K562 (cell line): ENCODE measurements at regions not wholly inside any gene's neighbourhood (a gene's known extent, or its start where the extent isn't known, plus 50 kb on each side); places are given as distances from the start of the nearest gene placed in this dataset.

ENCODE experiments used
- ATAC-seq: fragments of 200-7000 bp; cut with Tn5 transposase; 3 replicates; pipeline ENCODE4 v1.9.1; 2020; ENCODE audit warnings: moderate library complexity
- BruUV-seq: library from RNA; stranded (reverse); fragments of 400-500 nt; replicated peaks from 2 replicates; lab custom pipeline; 2021; lab: Mats Ljungman, UMichigan
- CTCF ChIA-PET: fragments of 300-600 bp; formaldehyde crosslinking; extraction: SDS; loops from one replicate; lab custom pipeline; 2021; ENCODE audit warnings: low intra/inter-chr PET ratio; lab: Yijun Ruan, JAX
- POLR2A ChIA-PET: fragments of 300-600, 350-650 bp; sonication (Branson Sonifier 250); formaldehyde crosslinking; extraction: SDS; loops from one replicate; lab custom pipeline; 2021; ENCODE audit warnings: antibody characterized with exemption, inconsistent platforms; lab: Yijun Ruan, JAX
- DNase-seq, 4 experiments: peaks; one replicate each; pipeline versions ENCODE4 v3.0.0 to v3.0.0-alpha.2; 2011 to 2018; ENCODE audit warnings: low spot score in 3 of 4, mixed read lengths in 3 of 4; ENCODE audit errors: extremely low read depth in 1 of 4
- FAIRE-seq: peaks from 2 replicates; lab custom pipeline; 2011; peaks lifted over from hg19 to GRCh38; lab: Jason Lieb, UNC
- H2AFZ ChIP-seq: 2 replicates; pipeline ENCODE4 v1.6.0; 2011; ENCODE audit warnings: low read depth, low read length, control low read depth, inconsistent platforms
- H3K27ac ChIP-seq: fragments of 200-600 bp; 3 replicates; pipeline ENCODE4 v1.8.0; 2011; ENCODE audit warnings: low read depth, mild to moderate bottlenecking, control low read depth, inconsistent platforms, low read length, moderate library complexity, mixed read lengths; ENCODE audit errors: extremely low read depth
- H3K27me3 ChIP-seq, 2 experiments: fragments of 300-600 bp in 1 of 2; 2 replicates in 1 of 2; 3 replicates in 1 of 2; pipeline versions ENCODE4 v1.6.0 to v1.8.0; 2011; ENCODE audit warnings: inconsistent platforms in 2 of 2, low read length in 2 of 2, mild to moderate bottlenecking in 1 of 2, mixed read lengths in 1 of 2, moderate library complexity in 1 of 2; ENCODE audit not compliant: control insufficient read depth in 2 of 2, insufficient read depth in 2 of 2
- H3K36me3 ChIP-seq: fragments of 300-600 bp; 3 replicates; pipeline ENCODE4 v1.8.0; 2011; ENCODE audit warnings: mild to moderate bottlenecking, low read length, inconsistent platforms; ENCODE audit not compliant: control insufficient read depth, insufficient read depth
- H3K4me1 ChIP-seq, 2 experiments: fragments of 200-600 bp in 1 of 2; replicated peaks in 1 of 2; 2 replicates in 1 of 2; 3 replicates in 1 of 2; pipeline versions ENCODE4 v1.5.1 to v1.8.0; 2011; ENCODE audit warnings: inconsistent platforms in 2 of 2, low read length in 2 of 2, mild to moderate bottlenecking in 1 of 2, mixed read lengths in 1 of 2, moderate library complexity in 1 of 2; ENCODE audit not compliant: control insufficient read depth in 2 of 2, insufficient read depth in 2 of 2
- H3K4me2 ChIP-seq: 2 replicates; pipeline ENCODE4 v1.6.1; 2011; ENCODE audit warnings: low read length, control low read depth, inconsistent platforms, mixed read lengths; ENCODE audit not compliant: insufficient read depth
- H3K4me3 ChIP-seq: fragments of 200-600 bp; sonication (generic), shearing (Covaris generic); 2 replicates; pipeline ENCODE4 v1.5.1; 2016; ENCODE audit warnings: control low read depth, inconsistent platforms
- H3K79me2 ChIP-seq: fragments of 200-600 bp; 3 replicates; pipeline ENCODE4 v1.8.0; 2011; ENCODE audit warnings: low read length, inconsistent platforms; ENCODE audit not compliant: control insufficient read depth, insufficient read depth
- H3K9ac ChIP-seq, 2 experiments: 2 replicates each; pipeline versions ENCODE4 v1.6.0 to v1.6.1; 2011; ENCODE audit warnings: low read depth in 2 of 2, low read length in 2 of 2, control low read depth in 1 of 2, inconsistent platforms in 1 of 2, mild to moderate bottlenecking in 1 of 2, mixed read lengths in 1 of 2; ENCODE audit not compliant: insufficient read depth in 1 of 2
- H3K9me1 ChIP-seq: one replicate; pipeline ENCODE4 v1.6.0; 2011; ENCODE audit warnings: inconsistent platforms, mild to moderate bottlenecking, low read length, moderate library complexity; ENCODE audit not compliant: control insufficient read depth, insufficient read depth
- H3K9me3 ChIP-seq: replicated peaks from 2 replicates; pipeline ENCODE4 v1.5.1; 2011; ENCODE audit warnings: low read depth, low read length, inconsistent platforms; ENCODE audit not compliant: control insufficient read depth, insufficient read depth
- H4K20me1 ChIP-seq: replicated peaks from 2 replicates; pipeline ENCODE4 v1.6.1; 2011; ENCODE audit warnings: low read length, inconsistent platforms, mixed read lengths; ENCODE audit not compliant: control insufficient read depth, insufficient read depth
- CEBPB ChIP-seq: fragments of 450-650 bp; IDR thresholded peaks from 2 replicates; pipeline ENCODE4 v1.6.1; 2016; ENCODE audit warnings: missing genetic modification characterization, missing compliant biosample characterization
- HDAC2 ChIP-seq: fragments of 450-650 bp; IDR thresholded peaks from 2 replicates; pipeline ENCODE4 v1.6.1; 2016; ENCODE audit warnings: mild to moderate bottlenecking
- SUPT5H ChIP-seq: fragments of 450-650 bp; IDR thresholded peaks from 2 replicates; pipeline ENCODE4 v1.6.1; 2016
- TRIM28 ChIP-seq: fragments of 450-650 bp; IDR thresholded peaks from 2 replicates; pipeline ENCODE4 v1.6.1; 2017
- ZNF184 ChIP-seq: sonication (generic); formaldehyde crosslinking; IDR thresholded peaks from 2 replicates; pipeline ENCODE4 v1.5.0; 2020; ENCODE audit warnings: missing genetic modification reagents
- WGBS: fragments of 100-300 bp; shearing (Covaris generic); methylation state at CpG from one replicate; pipeline ENCODE4 v1.1.6; 2016; ENCODE audit warnings: low coverage, mixed read lengths; ENCODE audit not compliant: insufficient coverage; ENCODE audit errors: missing lambda C conversion rate; 5-methylcytosine and 5-hydroxymethylcytosine counted together
- in situ Hi-C: fragments of 300-500 bp; cut with MboI; formaldehyde crosslinking; loops from 4 replicates; pipeline ENCODE4 v1.15.0; 2018; ENCODE audit warnings: inconsistent platforms, mixed read lengths
- intact Hi-C: fragments of 100-400 bp; cut with micrococcal nuclease; formaldehyde crosslinking; loops from 2 replicates; pipeline ENCODE4 v1.14.2; 2022
- TF ChIP-seq, protein P1 (sequence below): sonication (generic); formaldehyde crosslinking; IDR thresholded peaks from 2 replicates; pipeline ENCODE4 v1.8.0; 2022; ENCODE audit warnings: mild to moderate bottlenecking, missing genetic modification reagents

DNA sequence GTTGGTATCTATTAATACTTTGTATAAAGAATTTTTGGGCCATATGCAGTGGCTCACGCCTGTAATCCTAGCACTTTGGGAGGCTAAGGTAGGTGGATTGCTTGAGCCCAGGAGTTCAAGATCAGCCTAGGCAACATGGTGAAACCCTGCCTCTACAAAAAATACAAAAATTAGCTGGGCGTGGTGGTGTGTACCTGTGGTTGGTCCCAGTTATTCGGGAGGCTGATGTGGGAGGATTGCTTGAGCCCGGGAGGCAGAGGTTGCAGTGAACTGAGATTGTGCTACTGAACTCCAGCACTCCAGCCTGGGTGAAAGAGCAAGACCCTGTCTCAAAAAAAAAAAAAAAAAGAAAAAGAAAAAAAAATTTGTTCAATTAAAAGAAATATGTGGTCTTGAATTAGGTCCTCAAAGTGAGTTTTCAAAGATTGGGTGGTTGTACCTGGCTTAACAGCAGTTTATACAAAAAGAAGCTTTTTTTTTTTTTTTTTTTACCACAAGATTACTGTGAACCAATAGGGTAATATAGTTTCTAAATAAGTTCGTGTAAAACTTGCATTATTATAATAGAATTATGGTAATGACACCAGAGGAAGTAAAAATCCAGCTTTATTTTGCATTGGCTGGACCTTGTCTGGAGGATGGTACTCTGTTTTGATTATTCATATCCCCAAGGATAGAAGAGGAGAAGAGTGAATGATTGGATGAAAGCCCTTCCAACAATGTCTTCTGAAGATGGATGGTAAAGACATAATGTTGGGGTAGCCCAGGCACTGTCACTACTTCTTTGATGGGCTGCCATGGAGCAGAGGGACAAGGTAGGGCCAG is 210.3 kb downstream of the MYCN start:
- Histone ChIP-seq H3K4me3 (no peak overlapping the region), H3K9me3 (no peaks in the 10 kb centered on the region), H3K9ac (no peak overlapping the region), H3K27ac (no peak overlapping the region), H3K27me3 (no peaks in the 10 kb centered on the region), H3K4me1 (no peaks in the 10 kb centered on the region), H4K20me1 (no peaks in the 10 kb centered on the region), H3K4me2 (no peak overlapping the region), H3K9me1 (no peaks in the 10 kb centered on the region), H3K79me2 (no peaks in the 10 kb centered on the region), H2AFZ (no peak overlapping the region), H3K36me3 (no peaks in the 10 kb centered on the region)
- DNase-seq (no peak), FAIRE-seq (no peak), ATAC-seq (no peak)
- in situ Hi-C loops: no loop called here
- no peak for TF ChIP-seq HDAC2
- no peak for TF ChIP-seq CEBPB
- TF ChIP-seq ZNF184 (CRISPR knock-in tag): no peak
- no peak for TF ChIP-seq SUPT5H
- no peak for TF ChIP-seq TRIM28
- TF ChIP-seq, protein P1, sequence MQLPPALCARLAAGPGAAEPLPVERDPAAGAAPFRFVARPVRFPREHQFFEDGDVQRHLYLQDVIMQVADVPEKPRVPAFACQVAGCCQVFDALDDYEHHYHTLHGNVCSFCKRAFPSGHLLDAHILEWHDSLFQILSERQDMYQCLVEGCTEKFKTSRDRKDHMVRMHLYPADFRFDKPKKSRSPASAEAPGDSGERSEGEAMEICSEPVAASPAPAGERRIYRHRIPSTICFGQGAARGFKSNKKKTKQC (CRISPR knock-in tag): no peak
- WGBS: 0% methylated on average over 5 of the region's 5 CpGs
- intact Hi-C loops: no loop called here
- BruUV-seq: no TSS peak
- POLR2A ChIA-PET: interaction anchor here (0.8 kb wide), 1 partner anchor 21 kb away, joined by 3 read pairs; no protein-coding TSS in a partner anchor
- CTCF ChIA-PET: no interaction called here
